Thoracic aorta (tissue), 2 donors: ENCODE measurements at regions not wholly inside any gene's neighbourhood (a gene's known extent, or its start where the extent isn't known, plus 50 kb on each side); places are given as distances from the start of the nearest gene placed in this dataset.

Experiments used
- ATAC-seq: fragments of 150-250 bp; one replicate; pipeline ENCODE4 v1.8.0; 2017; ENCODE audit warnings: low read depth; ENCODE audit not compliant: insufficient number of reproducible peaks, low FRiP score
- DNase-seq: peaks from one replicate; pipeline ENCODE4 v3.0.0-alpha.2; 2020; ENCODE audit warnings: low spot score
- H3K27ac ChIP-seq, 2 donors: fragments of 200-600 bp; sonication (generic); 1 replicate in 1 of 2; 2 replicates in 1 of 2; pipeline ENCODE4 v1.5.1; 2016; ENCODE audit warnings: mild to moderate bottlenecking in 2 of 2, moderate library complexity in 2 of 2
- H3K27me3 ChIP-seq: fragments of 200-600 bp; sonication (generic); replicated peaks from 2 replicates; pipeline ENCODE4 v1.6.0; 2016; ENCODE audit warnings: mild to moderate bottlenecking; ENCODE audit not compliant: insufficient read depth
- H3K36me3 ChIP-seq: fragments of 200-600 bp; sonication (generic); one replicate; pipeline ENCODE4 v1.5.1; 2016
- H3K4me1 ChIP-seq, 2 donors: fragments of 200-600 bp; sonication (generic); 1 replicate in 1 of 2; 2 replicates in 1 of 2; pipeline versions ENCODE4 v1.5.1 to v1.6.0; 2016; ENCODE audit warnings: low read depth in 2 of 2, mild to moderate bottlenecking in 1 of 2; ENCODE audit not compliant: control insufficient read depth in 1 of 2
- H3K4me3 ChIP-seq: fragments of 200-600 bp; sonication (generic); 2 replicates; pipeline ENCODE4 v1.5.1; 2016; ENCODE audit warnings: mild to moderate bottlenecking
- H3K9me3 ChIP-seq: fragments of 200-600 bp; sonication (generic); 2 replicates; pipeline ENCODE4 v1.5.1; 2016
- CTCF ChIP-seq: fragments of 200-600 bp; sonication (generic); IDR thresholded peaks from one replicate; pipeline ENCODE4 v1.5.1; 2019; ENCODE audit warnings: antibody characterized with exemption

- Histone ChIP-seq H3K36me3 (no peaks in the 10 kb centered on the region), H3K27me3 (no peaks in the 10 kb centered on the region), H3K27ac (no peak overlapping the region), H3K4me3 (no peak overlapping the region), H3K4me1 (no peaks in the 10 kb centered on the region), H3K9me3 (no peaks in the 10 kb centered on the region)
- DNase-seq (no peak), ATAC-seq (no peak)
- TF ChIP-seq CTCF: no peak
These were observed 66.9 kb upstream of the BASP1 start for GRCh38 chr5:17150531-17150930.

- Histone ChIP-seq H3K27me3 (no peaks in the 10 kb centered on the region), H3K27ac (no peak overlapping the region), H3K4me3 (no peak overlapping the region), H3K9me3 (no peaks in the 10 kb centered on the region), H3K4me1 (no peaks in the 10 kb centered on the region), H3K36me3 (no peaks in the 10 kb centered on the region)
- ATAC-seq (no peak), DNase-seq (no peak)
- TF ChIP-seq CTCF: no peak
These were observed 65.7 kb upstream of the BASP1 start for GRCh38 chr5:17151686-17152085.

- Histone ChIP-seq H3K4me1 (no peaks in the 10 kb centered on the region), H3K27ac (no peak overlapping the region), H3K4me3 (no peak overlapping the region), H3K36me3 (no peaks in the 10 kb centered on the region), H3K27me3 (no peaks in the 10 kb centered on the region), H3K9me3 (no peaks in the 10 kb centered on the region)
- DNase-seq: no peak
- TF ChIP-seq CTCF: no peak
- no peak for ATAC-seq
These were observed 63.0 kb upstream of the BASP1 start for GRCh38 chr5:17154211-17154996.

GRCh38 chr5:17156463-17156862, 61.0 kb upstream of the BASP1 start:
- ATAC-seq (no peak), DNase-seq (no peak)
- Histone ChIP-seq H3K4me1 (no peaks in the 10 kb centered on the region), H3K27ac (no peak overlapping the region), H3K9me3 (no peaks in the 10 kb centered on the region), H3K36me3 (no peaks in the 10 kb centered on the region), H3K27me3 (no peaks in the 10 kb centered on the region), H3K4me3 (no peak overlapping the region)
- no peak for TF ChIP-seq CTCF

GRCh38 chr5:17157294-17157693, 60.1 kb upstream of the BASP1 start:
- H3K4me1 ChIP-seq: no peaks in the 10 kb centered on the region
- no peak overlapping the region for H3K27ac ChIP-seq
- H3K4me3 ChIP-seq: no peak overlapping the region
- TF ChIP-seq CTCF: no peak
- no peaks in the 10 kb centered on the region for H3K27me3 ChIP-seq
- ATAC-seq (no peak), DNase-seq (no peak)
- no peaks in the 10 kb centered on the region for H3K9me3 ChIP-seq
- no peaks in the 10 kb centered on the region for H3K36me3 ChIP-seq
